Ureter (tissue), 1 donor: ENCODE measurements at regions not wholly inside any gene's neighbourhood (a gene's known extent, or its start where the extent isn't known, plus 50 kb on each side); places are given as distances from the start of the nearest gene placed in this dataset.

Experiments used
- DNase-seq: peaks from one replicate; pipeline ENCODE4 v3.0.0-alpha.2; 2020; ENCODE audit warnings: low spot score
- donor health status: DM: yes; HTN: yes; CAD: no.

GRCh38 chr2:6353669-6354068 lies 512.0 kb downstream of the CMPK2 start:
- DNase-seq = no peak

GRCh38 chr2:6354546-6354945 lies 511.2 kb downstream of the CMPK2 start:
- no peak for DNase-seq

GRCh38 chr2:6355886-6356761 lies 509.6 kb downstream of the CMPK2 start:
- DNase-seq = no peak

GRCh38 chr2:6358546-6358945 lies 507.2 kb downstream of the CMPK2 start:
- no peak for DNase-seq

GRCh38 chr2:6358985-6359384 lies 506.7 kb downstream of the CMPK2 start:
- no peak for DNase-seq

GRCh38 chr2:6359964-6360363 lies 505.7 kb downstream of the CMPK2 start:
- DNase-seq = no peak

DNA sequence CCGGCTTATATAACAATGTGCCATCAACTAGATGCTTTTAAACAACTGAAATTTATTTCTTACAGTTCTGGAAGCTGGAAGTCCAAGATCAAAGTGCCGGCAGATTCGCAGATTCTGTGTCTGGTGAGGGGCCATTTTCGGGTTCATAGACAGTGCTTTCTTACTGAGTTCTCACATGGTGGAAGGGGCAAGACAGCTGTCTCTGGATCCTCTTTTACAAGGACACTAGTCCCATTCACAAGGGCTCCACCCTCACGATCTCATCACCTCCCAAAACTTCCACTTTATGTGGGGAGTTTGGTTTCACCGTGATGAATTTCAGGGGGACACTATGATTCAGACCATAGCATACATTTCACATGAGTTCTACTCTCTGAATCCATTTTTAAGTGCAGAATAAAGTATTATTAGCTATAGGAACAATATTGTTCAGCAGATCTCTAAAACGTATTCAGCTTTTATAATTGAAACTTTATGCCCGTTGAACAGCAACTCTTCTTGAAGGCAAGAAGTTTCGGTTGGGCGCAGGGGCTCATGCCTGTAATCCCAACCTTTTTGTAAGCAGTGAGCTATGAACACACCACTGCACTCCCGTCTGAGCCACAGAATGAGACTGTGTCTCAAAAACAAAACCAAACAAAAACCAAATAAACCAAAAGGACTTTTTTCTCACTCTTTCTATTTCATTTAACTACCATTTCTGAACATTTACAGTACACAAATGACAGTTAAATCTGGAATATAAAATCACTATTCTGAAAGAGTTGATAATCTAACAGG lies 502.8 kb downstream of the CMPK2 start:
- no peak for DNase-seq

GRCh38 chr2:6368281-6368680 lies 497.4 kb downstream of the CMPK2 start:
- no peak for DNase-seq

GRCh38 chr2:6369266-6369665 lies 496.4 kb downstream of the CMPK2 start:
- no peak for DNase-seq

DNA sequence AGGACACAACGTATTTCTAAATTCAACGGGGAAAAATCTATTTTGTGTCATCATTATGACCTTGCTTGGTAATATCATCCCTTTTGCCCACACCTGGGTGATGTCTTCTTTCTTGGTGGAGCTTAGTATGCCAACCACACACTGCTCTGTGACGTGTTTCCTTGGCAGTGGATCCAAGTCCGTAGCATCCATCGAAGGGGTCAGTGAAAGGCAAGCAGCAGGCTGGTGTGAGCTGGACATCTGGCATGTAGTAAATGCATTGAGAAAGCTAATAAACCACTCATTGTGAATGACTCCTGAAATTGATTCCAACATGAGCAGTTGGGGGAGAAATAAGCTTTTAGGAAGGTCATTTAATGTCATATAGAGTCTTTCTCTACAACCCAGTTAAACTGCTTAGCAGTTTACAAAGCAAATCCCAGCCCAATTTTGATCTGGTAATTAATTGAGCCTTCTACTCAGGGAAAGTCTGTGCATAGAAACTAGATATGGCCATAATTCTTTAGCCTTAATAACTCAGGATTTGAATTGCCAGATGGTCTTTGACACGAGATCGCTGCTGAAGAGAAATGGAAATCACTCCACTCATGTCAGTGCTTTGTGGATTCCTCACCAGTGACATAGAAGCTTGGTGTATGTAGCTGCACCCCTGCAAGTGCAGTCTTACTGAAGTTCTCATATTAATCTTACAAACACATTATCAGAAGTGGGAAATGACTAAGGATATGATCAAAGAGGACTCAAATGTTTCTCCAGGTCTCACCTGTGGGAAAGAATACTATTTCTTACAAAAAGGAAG lies 494.8 kb downstream of the CMPK2 start:
- DNase-seq = no peak

GRCh38 chr2:6372317-6372901 lies 493.3 kb downstream of the CMPK2 start:
- DNase-seq = no peak

- no peak for DNase-seq
These were observed 484.4 kb downstream of the CMPK2 start for GRCh38 chr2:6381326-6381725.

DNA sequence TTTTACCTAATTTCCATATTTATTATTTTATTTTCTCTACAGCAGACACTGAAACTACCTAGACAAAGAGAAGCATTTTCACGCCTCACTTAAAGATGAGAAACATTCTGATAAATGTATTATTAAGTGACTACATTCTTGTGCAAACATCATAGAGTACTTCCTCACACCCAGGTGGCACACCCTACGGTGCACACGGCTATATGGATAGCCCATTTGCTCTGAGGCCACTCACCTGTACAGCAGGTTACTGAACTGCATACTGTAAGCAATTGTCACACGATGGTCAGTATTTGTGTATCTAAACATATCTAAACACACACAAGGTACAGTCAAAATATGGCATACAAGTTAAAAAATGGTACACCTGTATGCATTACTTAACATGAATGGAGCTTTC lies 481.4 kb downstream of the CMPK2 start:
- DNase-seq = no peak

GRCh38 chr2:6392354-6392753 lies 473.4 kb downstream of the CMPK2 start:
- DNase-seq = no peak

GRCh38 chr2:6392966-6393365 lies 472.7 kb downstream of the CMPK2 start:
- DNase-seq = no peak

DNA sequence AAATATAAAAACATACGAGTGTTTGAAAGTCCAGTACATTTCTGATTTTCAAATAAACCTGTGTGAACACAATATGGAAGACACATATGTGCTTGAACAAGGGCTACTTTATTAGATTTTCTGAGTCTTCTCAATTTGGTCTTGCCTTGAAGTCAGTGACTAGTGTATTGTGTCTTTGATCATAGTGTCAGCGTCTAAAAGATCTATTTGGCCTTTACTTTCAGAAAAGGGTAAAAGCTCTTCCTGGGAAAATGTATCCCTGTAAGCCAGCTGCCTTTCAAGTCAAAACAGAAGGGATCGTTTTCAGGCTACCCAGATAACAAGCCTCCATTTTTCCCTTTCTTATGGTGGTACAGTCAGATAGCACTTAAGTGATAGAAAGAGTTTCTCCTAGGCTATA lies 471.9 kb downstream of the CMPK2 start:
- DNase-seq = no peak

GRCh38 chr2:6394276-6394675 lies 471.4 kb downstream of the CMPK2 start:
- no peak for DNase-seq

DNA sequence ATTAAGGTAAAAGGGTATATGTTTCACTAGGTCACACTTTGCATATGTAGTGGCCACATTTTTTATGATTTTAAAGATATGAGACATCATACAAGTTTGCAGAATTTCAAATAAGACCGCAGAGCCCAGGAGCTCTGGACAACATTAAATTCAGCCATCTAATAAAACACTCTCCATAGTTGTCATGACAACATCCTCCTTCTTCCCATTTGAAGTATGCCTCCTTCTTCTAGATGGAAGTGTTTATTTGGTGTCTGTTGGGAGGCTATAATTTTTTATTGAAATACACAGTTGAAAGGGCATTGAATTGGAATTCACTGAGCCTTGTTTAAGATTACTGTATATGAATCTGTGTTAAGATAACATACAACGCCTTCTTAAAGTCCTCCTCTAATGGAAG lies 467.3 kb downstream of the CMPK2 start:
- DNase-seq = no peak

GRCh38 chr2:6401301-6401700 lies 464.4 kb downstream of the CMPK2 start:
- no peak for DNase-seq

DNA sequence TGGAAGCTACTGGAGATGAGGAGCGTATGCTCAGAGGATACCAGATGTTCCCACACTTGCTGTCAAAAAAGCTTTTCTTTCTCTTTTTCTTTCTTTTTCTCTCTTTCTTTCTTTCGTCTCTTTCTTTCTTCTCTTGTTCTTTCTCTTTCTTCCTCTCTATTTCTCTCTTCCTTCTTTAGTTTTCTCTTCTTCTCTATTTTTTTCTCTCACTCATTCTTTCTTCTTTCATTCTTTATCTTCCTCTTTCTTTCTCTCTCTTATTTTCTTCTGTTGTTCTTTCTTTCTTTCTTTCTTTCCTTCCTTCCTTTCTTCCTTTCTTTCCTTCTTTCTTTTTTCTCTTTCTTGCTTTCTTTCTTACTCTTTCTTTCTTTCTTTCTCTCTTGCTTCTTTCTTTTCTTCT lies 457.6 kb downstream of the CMPK2 start:
- no peak for DNase-seq

DNA sequence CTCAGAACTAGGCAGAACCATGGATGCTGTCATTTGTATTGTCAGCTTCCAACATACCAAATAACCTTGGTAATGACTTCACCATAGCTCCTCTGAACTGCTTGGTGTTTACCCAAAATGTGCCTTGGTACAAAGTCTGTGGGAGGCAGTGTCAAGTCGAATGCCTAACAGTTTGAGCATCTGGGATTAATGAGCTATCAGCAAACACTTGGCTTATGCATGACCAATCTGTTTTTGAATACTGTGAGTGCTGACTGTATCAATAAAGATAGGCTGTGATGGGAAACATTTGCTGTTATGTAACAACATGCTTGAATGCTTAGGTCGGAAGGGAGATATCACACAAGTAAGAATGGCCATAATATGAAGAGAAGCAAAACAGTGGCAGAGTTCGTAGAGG lies 455.4 kb downstream of the CMPK2 start:
- DNase-seq = no peak

- no peak for DNase-seq
These were observed 453.1 kb downstream of the CMPK2 start for GRCh38 chr2:6412533-6413091.
